OCI-LY7 (cell line): ENCODE measurements at regions not wholly inside any gene's neighbourhood (a gene's known extent, or its start where the extent isn't known, plus 50 kb on each side); places are given as distances from the start of the nearest gene placed in this dataset.

Experiments
- CTCF ChIP-seq: fragments of 200-600 bp; sonication (generic); conservative IDR thresholded peaks from 2 replicates; pipeline ENCODE4 v1.5.1; 2014; ENCODE audit warnings: mild to moderate bottlenecking, antibody characterized with exemption, low read length, moderate library complexity, mixed read lengths
- EZH2phosphoT487 ChIP-seq: fragments of 200-600 bp; sonication (generic); IDR thresholded peaks from 2 replicates; pipeline ENCODE4 v1.6.1; 2018; ENCODE audit warnings: low read depth, borderline replicate concordance, mild to moderate bottlenecking, mixed run types, antibody characterized with exemption, low read length, moderate library complexity, mixed read lengths

GRCh38 chr4:81990211-81990610, 383.6 kb downstream of the HNRNPD start:
- TF ChIP-seq CTCF, result no peak
- TF ChIP-seq EZH2phosphoT487, result no peak
